Neural cell (in vitro differentiated cells): ENCODE measurements at regions not wholly inside any gene's neighbourhood (a gene's known extent, or its start where the extent isn't known, plus 50 kb on each side); places are given as distances from the start of the nearest gene placed in this dataset.

Experiments used
- H2AFZ ChIP-seq: fragments of 200-600, 300-800 bp; sonication (generic), shearing (Covaris generic); 2 replicates; pipeline ENCODE4 v1.6.0; 2014; ENCODE audit warnings: low read depth, mild to moderate bottlenecking, antibody characterized with exemption, low read length, moderate library complexity
- H3F3A ChIP-seq: fragments of 200-600 bp; shearing (Covaris generic); 2 replicates; pipeline ENCODE4 v1.6.1; 2016; ENCODE audit warnings: mild to moderate bottlenecking, moderate library complexity, mixed read lengths, antibody characterized with exemption, low read length; ENCODE audit not compliant: insufficient read depth, poor library complexity, severe bottlenecking
- H3K27ac ChIP-seq: fragments of 200-600, 300-800 bp; sonication (generic), shearing (Covaris generic); 2 replicates; pipeline ENCODE4 v1.5.1; 2014; ENCODE audit warnings: mild to moderate bottlenecking, low read length, moderate library complexity
- H3K27me3 ChIP-seq: fragments of 300-800, 200-600 bp; sonication (generic), shearing (Covaris generic); 2 replicates; pipeline ENCODE4 v1.6.0; 2014; ENCODE audit warnings: mild to moderate bottlenecking, low read depth, low read length, moderate library complexity; ENCODE audit not compliant: insufficient read depth
- H3K36me3 ChIP-seq: fragments of 300-800, 200-600 bp; sonication (generic), shearing (Covaris generic); 2 replicates; pipeline ENCODE4 v1.5.1; 2014; ENCODE audit warnings: mild to moderate bottlenecking, antibody characterized with exemption, low read length, moderate library complexity; ENCODE audit not compliant: insufficient read depth
- H3K4me2 ChIP-seq: fragments of 300-800, 200-600 bp; sonication (generic), shearing (Covaris generic); 2 replicates; pipeline ENCODE4 v1.6.0; 2014; ENCODE audit warnings: mild to moderate bottlenecking, low read length
- H3K4me3 ChIP-seq: fragments of 300-800, 200-600 bp; sonication (generic), shearing (Covaris generic); 2 replicates; pipeline ENCODE4 v1.5.1; 2014; ENCODE audit warnings: mild to moderate bottlenecking, low read length, moderate library complexity
- H3K79me2 ChIP-seq: fragments of 200-600 bp; shearing (Covaris generic); replicated peaks from 2 replicates; pipeline ENCODE4 v1.6.0; 2014; ENCODE audit warnings: mild to moderate bottlenecking, low read length, moderate library complexity; ENCODE audit not compliant: insufficient read depth
- H3K9ac ChIP-seq: fragments of 300-800, 200-600 bp; sonication (generic), shearing (Covaris generic); 2 replicates; pipeline ENCODE4 v1.6.1; 2016; ENCODE audit warnings: mild to moderate bottlenecking, low read length, mixed read lengths
- H3K9me2 ChIP-seq: fragments of 200-600 bp; shearing (Covaris generic); 2 replicates; pipeline ENCODE4 v1.6.1; 2016; ENCODE audit warnings: mild to moderate bottlenecking, low read length, mixed read lengths; ENCODE audit not compliant: insufficient read depth
- H3K9me3 ChIP-seq: fragments of 200-600, 300-800 bp; sonication (generic), shearing (Covaris generic); 2 replicates; pipeline ENCODE4 v1.6.1; 2016; ENCODE audit warnings: mild to moderate bottlenecking, mixed run types, low read length, moderate library complexity, mixed read lengths
- H4K20me1 ChIP-seq: fragments of 200-600 bp; shearing (Covaris generic); 2 replicates; pipeline ENCODE4 v1.6.1; 2016; ENCODE audit warnings: mild to moderate bottlenecking, mixed run types; ENCODE audit not compliant: insufficient read depth
- EP300 ChIP-seq: fragments of 450-650 bp; conservative IDR thresholded peaks from 2 replicates; pipeline ENCODE4 v1.6.1; 2014; ENCODE audit warnings: antibody characterized with exemption, mild to moderate bottlenecking, moderate library complexity; ENCODE audit not compliant: poor library complexity, severe bottlenecking
- EZH2 ChIP-seq: fragments of 200-600, 300-800 bp; shearing (Covaris generic), sonication (generic); IDR thresholded peaks from 2 replicates; pipeline ENCODE4 v1.6.1; 2014; ENCODE audit warnings: antibody characterized with exemption, low read length, borderline replicate concordance, mild to moderate bottlenecking; ENCODE audit not compliant: insufficient read depth, poor library complexity, severe bottlenecking
- MXI1 ChIP-seq: fragments of 450-650 bp; conservative IDR thresholded peaks from 2 replicates; pipeline ENCODE4 v1.6.1; 2014; ENCODE audit warnings: antibody characterized with exemption, mild to moderate bottlenecking; ENCODE audit not compliant: poor library complexity, severe bottlenecking
- POLR2AphosphoS5 ChIP-seq: IDR thresholded peaks from 2 replicates; pipeline ENCODE4 v1.6.1; 2012
- RAD21 ChIP-seq: fragments of 450-650 bp; conservative IDR thresholded peaks from 2 replicates; pipeline ENCODE4 v1.6.1; 2014; ENCODE audit warnings: antibody characterized with exemption, mild to moderate bottlenecking, moderate library complexity
- SMC3 ChIP-seq: fragments of 450-650 bp; conservative IDR thresholded peaks from 2 replicates; pipeline ENCODE4 v1.6.1; 2014; ENCODE audit warnings: antibody characterized with exemption, mild to moderate bottlenecking, moderate library complexity; ENCODE audit not compliant: poor library complexity
- TAF1 ChIP-seq: IDR thresholded peaks from 2 replicates; pipeline ENCODE4 v1.6.1; 2012; ENCODE audit warnings: low read depth
- TF ChIP-seq, protein P1 (sequence below): IDR thresholded peaks from 2 replicates; pipeline ENCODE4 v1.6.1; 2012; ENCODE audit warnings: borderline replicate concordance
- TF ChIP-seq, protein P2 (sequence below): fragments of 450-650 bp; IDR thresholded peaks from 2 replicates; pipeline ENCODE4 v1.5.1; 2014; ENCODE audit warnings: antibody characterized with exemption, mild to moderate bottlenecking, moderate library complexity; ENCODE audit not compliant: poor library complexity, severe bottlenecking

DNA sequence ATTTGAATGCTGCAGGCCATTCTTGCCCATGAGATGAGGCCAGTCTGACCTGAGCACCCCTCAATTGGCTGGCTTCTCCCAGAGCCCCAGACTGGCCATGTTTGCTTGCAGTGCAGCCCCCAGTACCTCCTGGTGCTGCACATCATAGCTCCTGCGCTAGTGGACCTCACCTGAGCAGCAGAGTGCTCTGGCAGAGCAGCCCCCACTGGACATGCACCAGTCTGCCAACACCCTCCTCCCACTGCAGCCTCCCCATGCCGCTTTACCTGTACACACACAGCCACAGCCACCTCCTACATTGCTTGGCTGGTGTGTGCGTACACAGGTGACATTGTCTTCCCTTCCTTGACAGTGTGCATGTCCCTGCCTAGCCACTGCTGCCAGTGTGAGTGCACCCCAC lies 940.2 kb downstream of the EFNA5 start:
- H3K9me3 ChIP-seq: peaks cover 9% of the 10 kb centered on the region
- H3K9ac ChIP-seq: no peak overlapping the region
- no peak for TF ChIP-seq EP300
- TF ChIP-seq MXI1: no peak
- no peak for TF ChIP-seq EZH2
- TF ChIP-seq TAF1: no peak
- no peak for TF ChIP-seq RAD21
- TF ChIP-seq POLR2AphosphoS5: no peak
- TF ChIP-seq, protein P1, sequence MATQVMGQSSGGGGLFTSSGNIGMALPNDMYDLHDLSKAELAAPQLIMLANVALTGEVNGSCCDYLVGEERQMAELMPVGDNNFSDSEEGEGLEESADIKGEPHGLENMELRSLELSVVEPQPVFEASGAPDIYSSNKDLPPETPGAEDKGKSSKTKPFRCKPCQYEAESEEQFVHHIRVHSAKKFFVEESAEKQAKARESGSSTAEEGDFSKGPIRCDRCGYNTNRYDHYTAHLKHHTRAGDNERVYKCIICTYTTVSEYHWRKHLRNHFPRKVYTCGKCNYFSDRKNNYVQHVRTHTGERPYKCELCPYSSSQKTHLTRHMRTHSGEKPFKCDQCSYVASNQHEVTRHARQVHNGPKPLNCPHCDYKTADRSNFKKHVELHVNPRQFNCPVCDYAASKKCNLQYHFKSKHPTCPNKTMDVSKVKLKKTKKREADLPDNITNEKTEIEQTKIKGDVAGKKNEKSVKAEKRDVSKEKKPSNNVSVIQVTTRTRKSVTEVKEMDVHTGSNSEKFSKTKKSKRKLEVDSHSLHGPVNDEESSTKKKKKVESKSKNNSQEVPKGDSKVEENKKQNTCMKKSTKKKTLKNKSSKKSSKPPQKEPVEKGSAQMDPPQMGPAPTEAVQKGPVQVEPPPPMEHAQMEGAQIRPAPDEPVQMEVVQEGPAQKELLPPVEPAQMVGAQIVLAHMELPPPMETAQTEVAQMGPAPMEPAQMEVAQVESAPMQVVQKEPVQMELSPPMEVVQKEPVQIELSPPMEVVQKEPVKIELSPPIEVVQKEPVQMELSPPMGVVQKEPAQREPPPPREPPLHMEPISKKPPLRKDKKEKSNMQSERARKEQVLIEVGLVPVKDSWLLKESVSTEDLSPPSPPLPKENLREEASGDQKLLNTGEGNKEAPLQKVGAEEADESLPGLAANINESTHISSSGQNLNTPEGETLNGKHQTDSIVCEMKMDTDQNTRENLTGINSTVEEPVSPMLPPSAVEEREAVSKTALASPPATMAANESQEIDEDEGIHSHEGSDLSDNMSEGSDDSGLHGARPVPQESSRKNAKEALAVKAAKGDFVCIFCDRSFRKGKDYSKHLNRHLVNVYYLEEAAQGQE: no peak
- TF ChIP-seq, protein P2, sequence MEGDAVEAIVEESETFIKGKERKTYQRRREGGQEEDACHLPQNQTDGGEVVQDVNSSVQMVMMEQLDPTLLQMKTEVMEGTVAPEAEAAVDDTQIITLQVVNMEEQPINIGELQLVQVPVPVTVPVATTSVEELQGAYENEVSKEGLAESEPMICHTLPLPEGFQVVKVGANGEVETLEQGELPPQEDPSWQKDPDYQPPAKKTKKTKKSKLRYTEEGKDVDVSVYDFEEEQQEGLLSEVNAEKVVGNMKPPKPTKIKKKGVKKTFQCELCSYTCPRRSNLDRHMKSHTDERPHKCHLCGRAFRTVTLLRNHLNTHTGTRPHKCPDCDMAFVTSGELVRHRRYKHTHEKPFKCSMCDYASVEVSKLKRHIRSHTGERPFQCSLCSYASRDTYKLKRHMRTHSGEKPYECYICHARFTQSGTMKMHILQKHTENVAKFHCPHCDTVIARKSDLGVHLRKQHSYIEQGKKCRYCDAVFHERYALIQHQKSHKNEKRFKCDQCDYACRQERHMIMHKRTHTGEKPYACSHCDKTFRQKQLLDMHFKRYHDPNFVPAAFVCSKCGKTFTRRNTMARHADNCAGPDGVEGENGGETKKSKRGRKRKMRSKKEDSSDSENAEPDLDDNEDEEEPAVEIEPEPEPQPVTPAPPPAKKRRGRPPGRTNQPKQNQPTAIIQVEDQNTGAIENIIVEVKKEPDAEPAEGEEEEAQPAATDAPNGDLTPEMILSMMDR: no peak
- no peak for TF ChIP-seq SMC3
- no peak overlapping the region for H3K4me2 ChIP-seq
- H3K27me3 ChIP-seq: no peaks in the 10 kb centered on the region
- H3K79me2 ChIP-seq: no peaks in the 10 kb centered on the region
- no peaks in the 10 kb centered on the region for H3F3A ChIP-seq
- H3K4me3 ChIP-seq: no peak overlapping the region
- H3K36me3 ChIP-seq: no peaks in the 10 kb centered on the region
- no peak overlapping the region for H2AFZ ChIP-seq
- H3K27ac ChIP-seq: no peak overlapping the region
- H4K20me1 ChIP-seq: no peaks in the 10 kb centered on the region
- H3K9me2 ChIP-seq: no peaks in the 10 kb centered on the region

DNA sequence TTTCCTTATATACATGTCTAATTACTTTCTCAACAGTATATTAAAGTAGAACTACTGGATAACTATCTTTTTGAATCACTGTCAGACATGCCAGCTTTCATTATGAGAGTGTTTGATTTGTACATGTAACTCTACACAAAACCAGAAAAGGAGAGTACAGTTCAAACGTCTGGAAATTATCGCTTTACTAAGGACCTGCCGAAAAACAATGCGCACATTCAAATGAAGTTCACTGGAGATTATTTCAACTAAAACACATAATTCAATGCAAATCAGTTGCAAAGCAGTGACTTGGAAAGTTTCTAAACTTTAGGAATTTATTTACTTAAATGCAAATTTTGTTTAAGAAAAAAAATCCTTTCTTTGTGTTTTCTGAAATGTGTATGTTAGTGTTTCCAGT lies 942.5 kb downstream of the EFNA5 start:
- Histone ChIP-seq H4K20me1 (no peaks in the 10 kb centered on the region), H3K9me3 (peaks cover 9% of the 10 kb centered on the region), H3K9ac (no peak overlapping the region), H3F3A (no peaks in the 10 kb centered on the region), H3K4me3 (no peak overlapping the region), H3K79me2 (no peaks in the 10 kb centered on the region), H3K27me3 (no peaks in the 10 kb centered on the region), H3K27ac (no peak overlapping the region), H3K4me2 (no peak overlapping the region), H3K36me3 (no peaks in the 10 kb centered on the region), H3K9me2 (no peaks in the 10 kb centered on the region), H2AFZ (no peak overlapping the region)
- TF ChIP-seq RAD21 (no peak), MXI1 (no peak), POLR2AphosphoS5 (no peak), TAF1 (no peak), EP300 (no peak), SMC3 (no peak), EZH2 (no peak)
- TF ChIP-seq, protein P1: no peak
- TF ChIP-seq, protein P2: no peak
